PC-9 (cell line): ENCODE measurements at regions not wholly inside any gene's neighbourhood (a gene's known extent, or its start where the extent isn't known, plus 50 kb on each side); places are given as distances from the start of the nearest gene placed in this dataset.

Experiments
- BruUV-seq: library from RNA; stranded (reverse); fragments of 400-500 nt; replicated peaks from 2 replicates; lab custom pipeline; 2021; lab: Mats Ljungman, UMichigan
- CTCF ChIA-PET: fragments of 300-600 bp; sonication (Branson Sonifier 250); formaldehyde crosslinking; loops from one replicate; lab custom pipeline; 2022; ENCODE audit warnings: antibody characterized with exemption; lab: Charles Lee
- POLR2A ChIA-PET: fragments of 300-600 bp; sonication (Branson Sonifier 250); formaldehyde crosslinking; loops from one replicate; lab custom pipeline; 2022; ENCODE audit warnings: antibody characterized with exemption; ENCODE audit not compliant: unreplicated experiment; lab: Charles Lee
- DNase-seq, 2 experiments: peaks; one replicate each; pipeline versions ENCODE4 v3.0.0 to v3.0.0-alpha.2; 2015 to 2022; ENCODE audit warnings: mixed read lengths in 1 of 2
- H2AFZ ChIP-seq: fragments of 200-600 bp; sonication (generic); 2 replicates; pipeline ENCODE4 v1.8.1; 2017; ENCODE audit warnings: antibody characterized with exemption
- H3F3A ChIP-seq: fragments of 200-600 bp; sonication (generic); 2 replicates; pipeline ENCODE4 v1.8.1; 2017; ENCODE audit warnings: antibody characterized with exemption, mild to moderate bottlenecking, low read depth; ENCODE audit not compliant: insufficient read depth
- H3K27ac ChIP-seq: fragments of 200-600 bp; sonication (generic); 2 replicates; pipeline ENCODE4 v1.6.1; 2016; ENCODE audit warnings: mixed run types
- H3K27me3 ChIP-seq: fragments of 200-600 bp; sonication (generic); 2 replicates; pipeline ENCODE4 v1.6.1; 2016; ENCODE audit warnings: low read depth, mixed run types; ENCODE audit not compliant: insufficient read depth
- H3K36me3 ChIP-seq: fragments of 200-600 bp; sonication (generic); 2 replicates; pipeline ENCODE4 v1.6.1; 2016; ENCODE audit warnings: low read depth, mixed run types
- H3K4me1 ChIP-seq: fragments of 200-600 bp; sonication (generic); replicated peaks from 2 replicates; pipeline ENCODE4 v1.6.1; 2016; ENCODE audit warnings: mixed run types; ENCODE audit not compliant: insufficient read depth
- H3K4me2 ChIP-seq: fragments of 200-600 bp; sonication (generic); 2 replicates; pipeline ENCODE4 v1.6.1; 2017; ENCODE audit warnings: mixed run types
- H3K4me3 ChIP-seq: fragments of 200-600 bp; sonication (generic); 2 replicates; pipeline ENCODE4 v1.6.1; 2016; ENCODE audit warnings: mixed run types
- H3K79me2 ChIP-seq: fragments of 200-600 bp; sonication (generic); 2 replicates; pipeline ENCODE4 v1.6.1; 2017; ENCODE audit warnings: low read depth, mixed run types
- H3K9me2 ChIP-seq: fragments of 200-600 bp; sonication (generic); 2 replicates; pipeline ENCODE4 v1.8.1; 2017; ENCODE audit warnings: mild to moderate bottlenecking; ENCODE audit not compliant: insufficient read depth
- H3K9me3 ChIP-seq: fragments of 200-600 bp; sonication (generic); 2 replicates; pipeline ENCODE4 v1.8.1; 2016; ENCODE audit warnings: low read depth; ENCODE audit not compliant: insufficient read depth
- H4K20me1 ChIP-seq: fragments of 200-600 bp; sonication (generic); 2 replicates; pipeline ENCODE4 v1.8.1; 2017; ENCODE audit not compliant: insufficient read depth
- EZH2 ChIP-seq: fragments of 200-600 bp; sonication (generic); IDR thresholded peaks from 2 replicates; pipeline ENCODE4 v1.8.0; 2017; ENCODE audit warnings: antibody characterized with exemption, low read depth
- intact Hi-C: fragments of 100-400 bp; cut with micrococcal nuclease; formaldehyde crosslinking; loops from one replicate; pipeline ENCODE4 v1.10.0; 2022; ENCODE audit not compliant: unreplicated experiment
- TF ChIP-seq, protein P1 (sequence below): fragments of 200-600 bp; sonication (generic); conservative IDR thresholded peaks from 2 replicates; pipeline ENCODE4 v1.6.1; 2017; ENCODE audit warnings: mixed run types, antibody characterized with exemption, mild to moderate bottlenecking, moderate library complexity

- Histone ChIP-seq H3K4me2 (0 out of 2 replicates have a peak overlapping the region, but pooled peaks have one; percentile 9), H3K9me3 (0 out of 2 replicates have a peak, but pooled peaks cover 9% of the 10 kb centered on the region), H3K4me1 (peaks cover 8% of the 10 kb centered on the region; the same call in 1 of the 2 replicates), H3K27me3 (peaks cover 64% of the 10 kb centered on the region), H3F3A (no peaks in the 10 kb centered on the region), H2AFZ (no peak overlapping the region), H3K4me3 (no peak overlapping the region), H3K79me2 (no peaks in the 10 kb centered on the region), H4K20me1 (no peaks in the 10 kb centered on the region), H3K9me2 (no peaks in the 10 kb centered on the region), H3K27ac (no peak overlapping the region), H3K36me3 (no peaks in the 10 kb centered on the region)
- TF ChIP-seq EZH2 = no peak
- TF ChIP-seq, protein P1, sequence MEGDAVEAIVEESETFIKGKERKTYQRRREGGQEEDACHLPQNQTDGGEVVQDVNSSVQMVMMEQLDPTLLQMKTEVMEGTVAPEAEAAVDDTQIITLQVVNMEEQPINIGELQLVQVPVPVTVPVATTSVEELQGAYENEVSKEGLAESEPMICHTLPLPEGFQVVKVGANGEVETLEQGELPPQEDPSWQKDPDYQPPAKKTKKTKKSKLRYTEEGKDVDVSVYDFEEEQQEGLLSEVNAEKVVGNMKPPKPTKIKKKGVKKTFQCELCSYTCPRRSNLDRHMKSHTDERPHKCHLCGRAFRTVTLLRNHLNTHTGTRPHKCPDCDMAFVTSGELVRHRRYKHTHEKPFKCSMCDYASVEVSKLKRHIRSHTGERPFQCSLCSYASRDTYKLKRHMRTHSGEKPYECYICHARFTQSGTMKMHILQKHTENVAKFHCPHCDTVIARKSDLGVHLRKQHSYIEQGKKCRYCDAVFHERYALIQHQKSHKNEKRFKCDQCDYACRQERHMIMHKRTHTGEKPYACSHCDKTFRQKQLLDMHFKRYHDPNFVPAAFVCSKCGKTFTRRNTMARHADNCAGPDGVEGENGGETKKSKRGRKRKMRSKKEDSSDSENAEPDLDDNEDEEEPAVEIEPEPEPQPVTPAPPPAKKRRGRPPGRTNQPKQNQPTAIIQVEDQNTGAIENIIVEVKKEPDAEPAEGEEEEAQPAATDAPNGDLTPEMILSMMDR = no peak
- POLR2A ChIA-PET = interaction anchor here (0.6 kb wide), 1 partner anchor 42 kb away, joined by 20 read pairs; no protein-coding TSS in a partner anchor
- BruUV-seq = no TSS peak
- CTCF ChIA-PET = no interaction called here
- DNase-seq = peak in 1 of 2 experiments; percentile 23
- intact Hi-C loops = no loop called here
Measured at GRCh38 chr7:45347804-45348203, 190.2 kb downstream of the RAMP3 start.

GRCh38 chr7:45349090-45349489 is 191.5 kb downstream of the RAMP3 start:
- no peaks in the 10 kb centered on the region for H3K9me2 ChIP-seq
- no peak overlapping the region for H3K4me3 ChIP-seq
- H3K36me3 ChIP-seq = no peaks in the 10 kb centered on the region
- H4K20me1 ChIP-seq = no peaks in the 10 kb centered on the region
- ChIA-PET CTCF (no interaction called here), POLR2A (no interaction called here)
- intact Hi-C loops = no loop called here
- H3K9me3 ChIP-seq = 0 out of 2 replicates have a peak, but pooled peaks cover 9% of the 10 kb centered on the region
- no peaks in the 10 kb centered on the region for H3K79me2 ChIP-seq
- peaks cover 60% of the 10 kb centered on the region for H3K27me3 ChIP-seq
- TF ChIP-seq EZH2 = no peak
- DNase-seq = no peak
- no peak overlapping the region for H3K4me2 ChIP-seq
- H2AFZ ChIP-seq = no peak overlapping the region
- H3K4me1 ChIP-seq = peaks cover 8% of the 10 kb centered on the region; the same call in 1 of the 2 replicates
- no TSS peak for BruUV-seq
- no peaks in the 10 kb centered on the region for H3F3A ChIP-seq
- no peak overlapping the region for H3K27ac ChIP-seq

DNA sequence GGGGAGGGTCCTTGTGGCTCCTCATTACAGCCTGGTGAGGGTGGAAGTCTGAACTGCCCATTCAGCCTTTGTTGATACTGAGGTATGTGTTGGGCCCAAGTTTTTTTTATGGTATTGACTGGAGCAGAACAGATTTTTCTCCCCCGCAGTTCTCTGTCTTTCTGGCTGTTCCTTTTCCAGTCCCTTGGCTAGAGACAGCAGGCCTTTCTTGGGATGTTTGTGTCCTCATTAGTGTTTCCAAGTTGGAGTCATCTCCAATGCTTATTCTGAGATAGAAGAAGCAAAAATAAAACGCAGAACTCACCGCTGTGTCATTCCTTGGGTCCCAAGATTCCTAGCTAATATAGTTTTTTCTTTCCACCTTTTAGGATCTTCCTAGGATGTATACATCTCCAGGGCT is 193.3 kb downstream of the RAMP3 start:
- no peaks in the 10 kb centered on the region for H3F3A ChIP-seq
- no peak overlapping the region for H3K27ac ChIP-seq
- 0 out of 2 replicates have a peak, but pooled peaks cover 6% of the 10 kb centered on the region for H3K9me3 ChIP-seq
- no peaks in the 10 kb centered on the region for H4K20me1 ChIP-seq
- no peaks in the 10 kb centered on the region for H3K9me2 ChIP-seq
- no TSS peak for BruUV-seq
- H3K4me2 ChIP-seq = no peak overlapping the region
- H2AFZ ChIP-seq = no peak overlapping the region
- peaks cover 56% of the 10 kb centered on the region for H3K27me3 ChIP-seq
- H3K4me3 ChIP-seq = no peak overlapping the region
- POLR2A ChIA-PET = no interaction called here
- DNase-seq = no peak
- peaks cover 8% of the 10 kb centered on the region; the same call in 1 of the 2 replicates for H3K4me1 ChIP-seq
- intact Hi-C loops = no loop called here
- TF ChIP-seq, protein P1 = no peak
- no peak for TF ChIP-seq EZH2
- CTCF ChIA-PET = no interaction called here
- H3K36me3 ChIP-seq = no peaks in the 10 kb centered on the region
- H3K79me2 ChIP-seq = no peaks in the 10 kb centered on the region

- intact Hi-C loops = no loop called here
Measured at GRCh38 chr7:45358287-45358686, 200.7 kb downstream of the RAMP3 start.

More at GRCh38 chr7:45358287-45358686, 200.7 kb downstream of the RAMP3 start:
- BruUV-seq = no TSS peak
- Histone ChIP-seq H3K4me3 (no peak overlapping the region), H4K20me1 (no peaks in the 10 kb centered on the region), H3K27me3 (peaks cover 67% of the 10 kb centered on the region), H3K4me1 (no peaks in the 10 kb centered on the region), H3K79me2 (no peaks in the 10 kb centered on the region), H3K9me3 (peaks cover 3% of the 10 kb centered on the region; the same call in 1 of the 2 replicates), H2AFZ (no peak overlapping the region), H3F3A (no peaks in the 10 kb centered on the region), H3K36me3 (no peaks in the 10 kb centered on the region), H3K4me2 (no peak overlapping the region), H3K27ac (no peak overlapping the region), H3K9me2 (no peaks in the 10 kb centered on the region)
- POLR2A ChIA-PET = no interaction called here
- TF ChIP-seq, protein P1 = no peak
- TF ChIP-seq EZH2 = no peak
- DNase-seq = no peak
- CTCF ChIA-PET = no interaction called here
